ENCODE measurements at regions not wholly inside any gene's neighbourhood (a gene's known extent, or its start where the extent isn't known, plus 50 kb on each side); places are given as distances from the start of the nearest gene placed in this dataset.

- TF ChIP-seq BCL11A (tag by site-specific recombination; IDR thresholded peaks at IDR 0.05; ENCODE audit: low read depth): no peak
Measured at GRCh38 chr9:118651511-118651910, 717.7 kb downstream of the BRINP1 start (continued).

GRCh38 chr9:118652258-118652657 lies 717.0 kb downstream of the BRINP1 start:
- H3K4me3 ChIP-seq (ENCODE audit: low read depth, low read length): no peak overlapping the region
- H3K36me3 ChIP-seq (ENCODE audit: control insufficient read depth in 2 of 2, insufficient read depth in 1 of 2, low read length in 2 of 2): no peaks in the 10 kb centered on the region
- TF ChIP-seq REST (tag by site-specific recombination; IDR thresholded peaks at IDR 0.05) (no peak), ZNF274 (IDR thresholded peaks at IDR 0.05; ENCODE audit: low read length) (no peak), ZNF274 (tag by site-specific recombination; IDR thresholded peaks at IDR 0.05; ENCODE audit: borderline replicate concordance) (no peak), ZNF248 (tag by site-specific recombination; IDR thresholded peaks at IDR 0.05) (no peak), PBX3 (CRISPR knock-in tag; IDR thresholded peaks at IDR 0.05) (no peak), SP2 (tag by site-specific recombination; IDR thresholded peaks at IDR 0.05) (no peak), OSR2 (tag by site-specific recombination; IDR thresholded peaks at IDR 0.05) (no peak), ZNF549 (tag by site-specific recombination; IDR thresholded peaks at IDR 0.05) (no peak), ZNF530 (tag by site-specific recombination; IDR thresholded peaks at IDR 0.05; ENCODE audit: low read depth) (no peak), PRDM2 (tag by site-specific recombination; IDR thresholded peaks at IDR 0.05; ENCODE audit: borderline replicate concordance) (no peak), ZFP41 (tag by site-specific recombination; IDR thresholded peaks at IDR 0.05; ENCODE audit: borderline replicate concordance) (no peak), ZNF629 (tag by site-specific recombination; IDR thresholded peaks at IDR 0.05) (no peak)
- no peaks in the 10 kb centered on the region for H3K4me1 ChIP-seq (ENCODE audit: control insufficient read depth, insufficient read depth, low read length)
- ChIA-PET CTCF (interaction anchor here (0.6 to 1.0 kb wide), 2 partner anchors 13 to 57 kb away, joined by 3 to 4 read pairs; no protein-coding TSS in a partner anchor), POLR2A (no interaction called here)
- no peaks in the 10 kb centered on the region for H3K9me3 ChIP-seq (ENCODE audit: control insufficient read depth, insufficient read depth, low read depth, low read length)
- no peak overlapping the region for H3K27ac ChIP-seq (ENCODE audit: extremely low read depth, low read depth, low read length)

GRCh38 chr9:118652912-118653311 lies 716.3 kb downstream of the BRINP1 start:
- POLR2A ChIA-PET: no interaction called here
- CTCF ChIA-PET: interaction anchor here (1.0 kb wide), 1 partner anchor 57 kb away, joined by 3 read pairs; no protein-coding TSS in a partner anchor
- no peak overlapping the region for H3K27ac ChIP-seq (ENCODE audit: extremely low read depth, low read depth, low read length)

More at GRCh38 chr9:118652912-118653311, 716.3 kb downstream of the BRINP1 start:
- TF ChIP-seq GLIS2 (tag by site-specific recombination; IDR thresholded peaks at IDR 0.05): no peak
- no peaks in the 10 kb centered on the region for H3K4me1 ChIP-seq (ENCODE audit: control insufficient read depth, insufficient read depth, low read length)
- no peak overlapping the region for H3K4me3 ChIP-seq (ENCODE audit: low read depth, low read length)
- H3K36me3 ChIP-seq (ENCODE audit: control insufficient read depth in 2 of 2, insufficient read depth in 1 of 2, low read length in 2 of 2): no peaks in the 10 kb centered on the region
- H3K9me3 ChIP-seq (ENCODE audit: control insufficient read depth, insufficient read depth, low read depth, low read length): no peaks in the 10 kb centered on the region

Data from HEK293 (cell line).